ENCODE measurements at regions not wholly inside any gene's neighbourhood (a gene's known extent, or its start where the extent isn't known, plus 50 kb on each side); places are given as distances from the start of the nearest gene placed in this dataset.
"Not testable (repeated sequence)": the region's sequence is repeated elsewhere in the genome, so short reads cannot be mapped to it uniquely, and the experiment has no call there.

GRCh38 chr6:67888546-67888885 is 746.6 kb upstream of the ADGRB3 start:
- no peak for FAIRE-seq

GRCh38 chr6:67887747-67888545 is 747.1 kb upstream of the ADGRB3 start:
- no peak for FAIRE-seq

DNA sequence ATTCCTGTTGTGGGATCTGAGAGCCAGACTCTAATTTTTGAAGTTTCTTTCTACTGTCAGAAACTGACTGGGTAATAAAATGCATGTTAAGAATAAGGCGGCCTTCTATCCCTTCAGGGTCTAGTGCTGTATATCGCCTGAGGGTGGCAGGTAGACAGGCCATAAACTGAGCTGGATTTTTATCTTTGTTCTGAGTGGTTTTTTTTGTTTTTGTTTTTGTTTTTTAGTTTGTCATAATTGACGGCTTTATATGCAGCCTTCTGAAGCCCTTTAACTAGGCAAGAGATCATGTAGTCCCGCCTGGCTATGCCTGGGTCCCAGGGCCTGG is 747.7 kb upstream of the ADGRB3 start:
- FAIRE-seq: no peak

GRCh38 chr6:67886840-67887292 is 748.2 kb upstream of the ADGRB3 start:
- FAIRE-seq: no peak

DNA sequence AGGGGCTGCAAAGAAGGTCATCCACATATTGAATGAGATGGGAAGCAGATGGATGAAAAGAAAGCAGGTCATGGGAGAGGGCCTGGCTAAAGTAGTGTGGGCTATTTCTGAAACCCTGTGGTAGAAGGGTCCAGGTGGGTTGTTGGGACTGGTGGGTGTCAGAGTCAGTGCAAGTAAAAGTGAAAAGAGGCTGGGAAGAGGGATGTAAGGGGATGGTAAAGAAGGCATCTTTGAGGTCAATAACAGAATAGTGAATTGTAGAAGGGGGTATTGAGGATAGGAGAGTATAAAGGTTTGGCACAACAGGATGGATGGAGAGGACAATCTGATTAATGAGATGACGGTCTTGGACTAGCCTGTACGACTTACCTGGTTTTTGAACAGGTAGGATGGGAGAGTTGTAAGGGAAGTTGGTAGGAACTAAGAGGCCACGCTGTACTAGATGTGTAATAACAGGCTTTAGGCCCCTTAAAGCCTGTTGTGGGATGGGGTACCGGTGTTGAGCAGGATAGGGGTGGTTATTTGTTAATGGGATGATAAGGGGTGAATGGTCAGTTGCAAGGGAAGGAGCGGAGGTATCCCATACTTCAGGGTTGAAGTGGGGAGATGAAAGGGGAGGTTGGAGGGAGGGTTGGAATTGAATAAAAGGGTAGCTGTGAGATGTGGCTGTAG is 748.9 kb upstream of the ADGRB3 start:
- no peak for FAIRE-seq

DNA sequence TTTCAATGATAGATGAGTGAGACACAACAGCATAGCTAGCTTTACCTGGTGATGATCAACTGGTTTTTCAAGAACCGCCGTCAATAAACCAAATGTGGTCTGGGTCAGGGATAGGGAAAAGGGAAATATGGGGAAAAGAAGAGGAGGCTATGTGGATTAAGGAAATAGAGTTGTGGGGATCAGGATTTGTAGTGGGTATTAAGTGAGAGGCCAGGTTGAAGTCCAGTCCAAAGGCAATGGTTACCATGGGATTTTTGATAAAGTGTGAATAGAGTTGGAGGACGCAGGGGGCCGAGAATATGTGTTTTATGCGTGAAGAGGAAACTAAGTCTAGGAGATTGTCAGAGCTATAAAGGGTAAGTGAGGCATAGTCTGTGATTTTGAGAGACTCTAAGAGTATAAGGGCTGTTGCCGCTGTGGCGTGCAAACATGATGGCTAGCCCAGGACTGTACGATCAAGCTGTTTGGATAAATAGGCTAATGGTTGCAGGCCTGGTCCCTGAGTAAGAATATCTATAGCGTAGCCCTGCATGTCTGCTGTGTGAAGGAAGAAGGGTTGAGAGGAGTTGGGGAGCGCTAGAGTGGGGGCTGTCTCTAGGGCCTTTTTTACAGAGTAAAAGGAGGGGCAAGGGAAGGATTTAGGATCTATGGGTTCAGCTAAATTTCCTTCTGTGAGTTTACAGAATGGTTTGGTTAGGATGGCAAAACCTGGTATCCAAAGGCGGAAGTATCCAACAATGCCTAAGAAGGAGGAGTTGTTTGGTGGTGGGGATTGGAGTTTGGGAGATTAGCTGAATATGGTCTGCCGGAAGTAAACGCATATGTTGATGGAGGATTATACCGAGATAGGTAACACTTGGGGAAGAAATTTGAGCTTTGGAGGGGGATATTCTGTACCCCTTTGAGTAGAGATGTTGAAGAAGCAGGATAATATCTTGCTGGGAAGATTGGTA is 749.7 kb upstream of the ADGRB3 start:
- no peak for FAIRE-seq

DNA sequence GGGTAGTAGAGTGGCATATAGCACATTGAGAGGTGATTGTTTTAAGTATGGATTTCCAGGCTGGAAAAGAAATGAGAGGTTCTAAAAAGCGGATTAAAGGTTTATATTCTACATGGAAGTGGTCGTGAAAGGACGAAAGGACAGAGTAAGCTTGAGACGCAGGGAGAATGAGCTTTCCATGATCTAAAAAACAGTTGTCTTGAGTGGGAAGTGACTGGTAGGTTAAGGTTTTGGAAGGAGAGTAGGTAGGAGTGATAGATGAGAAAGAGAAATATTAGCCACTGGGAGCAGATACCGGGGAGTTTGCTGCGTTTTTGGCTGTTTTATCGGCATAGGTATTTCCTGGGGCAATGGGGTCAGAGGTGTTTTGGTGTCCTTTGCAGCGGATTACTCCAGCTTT is 750.6 kb upstream of the ADGRB3 start:
- FAIRE-seq: no peak

DNA sequence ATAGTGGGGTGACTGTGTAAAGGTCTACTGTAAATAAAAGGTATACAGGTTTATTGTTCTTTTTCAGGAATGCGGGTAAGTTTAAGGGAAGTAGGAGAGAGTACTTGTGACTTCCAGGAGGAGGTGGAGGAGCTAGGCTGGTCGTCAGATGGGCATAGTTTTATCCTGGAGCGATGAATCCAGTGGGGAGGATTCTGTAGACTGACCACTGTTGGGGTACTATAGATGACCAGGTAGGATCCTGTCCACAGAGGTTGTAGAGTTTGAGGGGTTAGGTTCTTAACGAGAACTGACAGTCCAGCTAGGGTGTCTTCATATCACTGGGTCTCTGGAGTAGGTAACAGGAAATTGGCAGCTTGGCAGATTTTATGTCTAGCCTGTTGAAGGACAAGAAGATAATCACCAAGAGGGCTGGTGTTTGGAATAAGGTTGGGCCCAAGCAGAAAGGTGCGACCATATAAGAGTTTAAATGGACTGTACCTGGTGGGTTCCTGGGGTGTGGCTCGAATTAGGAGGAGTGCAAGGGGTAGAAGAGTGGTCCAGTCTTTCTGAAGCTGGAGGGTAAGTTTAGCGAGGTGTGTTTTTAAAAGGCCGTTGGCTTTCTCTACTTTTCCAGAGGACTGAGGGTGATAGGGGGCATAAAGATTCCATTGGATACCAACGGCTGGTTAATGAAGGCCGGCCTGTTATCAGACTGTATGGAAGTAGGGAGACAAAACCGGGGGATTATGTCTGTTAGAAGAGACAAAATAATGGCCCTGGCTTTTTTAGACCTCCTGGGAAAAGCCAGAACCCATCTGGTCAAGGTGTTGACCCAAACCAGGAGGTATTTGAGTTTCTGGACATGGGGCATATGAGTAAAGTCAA is 751.3 kb upstream of the ADGRB3 start:
- no peak for FAIRE-seq

DNA sequence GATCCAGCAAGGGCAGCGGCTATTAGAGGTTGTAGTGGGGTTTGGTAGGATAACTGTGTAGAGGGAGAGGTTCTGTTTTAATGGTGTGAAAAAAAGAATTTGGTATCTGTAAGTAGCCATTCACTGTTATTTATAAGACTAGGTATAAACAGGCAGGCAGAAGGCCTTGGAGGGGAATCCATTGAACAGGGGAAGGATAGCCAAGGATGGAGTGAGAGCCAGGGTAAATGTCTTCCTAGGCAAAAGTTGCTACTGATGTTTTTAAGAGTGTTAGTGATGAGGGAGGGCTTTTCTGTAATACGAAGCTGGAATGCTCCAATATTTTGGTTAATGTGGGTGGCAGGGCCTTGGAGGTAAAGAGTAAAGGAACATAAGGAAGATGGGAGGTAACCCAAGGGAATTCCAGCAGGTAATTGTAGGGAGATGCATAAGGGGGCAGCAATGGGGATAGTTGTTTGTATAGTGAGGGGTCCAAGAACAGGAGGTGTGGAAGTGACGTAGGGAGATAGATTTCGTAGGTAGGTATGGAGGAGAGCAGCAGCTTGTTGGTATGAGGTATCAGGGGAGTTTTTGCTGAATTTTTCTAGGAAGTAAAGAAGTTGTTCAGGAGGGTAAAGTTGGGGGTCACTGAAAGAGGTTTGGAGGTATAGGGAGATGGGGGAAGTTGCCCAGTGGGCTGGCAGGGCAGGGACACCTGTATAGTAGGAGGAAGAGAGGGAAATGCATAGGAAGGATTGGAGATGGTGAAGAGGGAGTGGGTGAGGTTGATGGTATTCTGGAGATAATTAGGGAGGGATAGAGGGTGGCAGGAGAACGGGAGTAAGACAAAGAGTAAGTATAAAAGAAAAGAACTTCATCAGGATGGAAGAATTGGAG is 752.4 kb upstream of the ADGRB3 start:
- no peak for FAIRE-seq

DNA sequence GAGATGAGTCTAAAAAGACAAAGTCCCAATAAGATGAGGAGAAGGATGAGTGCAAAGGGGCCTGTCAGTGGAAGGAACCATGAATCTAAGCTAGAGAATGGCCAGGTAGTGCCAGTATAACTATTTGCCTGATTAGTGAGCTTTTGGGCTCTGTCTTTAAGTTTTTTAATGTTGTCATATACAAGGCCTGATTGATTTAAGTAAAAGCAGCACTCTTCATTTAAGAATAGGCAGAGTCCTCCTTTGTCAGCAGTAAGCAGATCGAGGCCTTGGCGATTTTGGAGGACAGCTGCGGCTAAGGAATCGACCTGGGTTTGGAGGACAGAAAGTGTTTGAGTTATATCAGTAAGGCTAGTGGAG is 753.4 kb upstream of the ADGRB3 start:
- no peak for FAIRE-seq

GRCh38 chr6:67880939-67881705 is 754.0 kb upstream of the ADGRB3 start:
- FAIRE-seq: no peak

DNA sequence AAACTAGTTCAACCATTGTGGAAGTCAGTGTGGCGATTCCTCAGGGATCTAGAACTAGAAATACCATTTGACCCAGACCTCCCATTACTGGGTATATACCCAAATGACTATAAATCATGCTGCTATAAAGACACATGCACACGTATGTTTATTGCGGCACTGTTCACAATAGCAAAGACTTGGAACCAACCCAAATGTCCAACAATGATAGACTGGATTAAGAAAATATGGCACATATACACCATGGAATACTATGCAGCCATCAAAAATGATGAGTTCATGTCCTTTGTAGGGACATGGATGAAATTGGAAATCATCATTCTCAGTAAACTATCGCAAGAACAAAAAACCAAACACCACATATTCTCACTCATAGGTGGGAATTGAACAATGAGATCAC is 754.7 kb upstream of the ADGRB3 start:
- not testable (repeated sequence) for FAIRE-seq

DNA sequence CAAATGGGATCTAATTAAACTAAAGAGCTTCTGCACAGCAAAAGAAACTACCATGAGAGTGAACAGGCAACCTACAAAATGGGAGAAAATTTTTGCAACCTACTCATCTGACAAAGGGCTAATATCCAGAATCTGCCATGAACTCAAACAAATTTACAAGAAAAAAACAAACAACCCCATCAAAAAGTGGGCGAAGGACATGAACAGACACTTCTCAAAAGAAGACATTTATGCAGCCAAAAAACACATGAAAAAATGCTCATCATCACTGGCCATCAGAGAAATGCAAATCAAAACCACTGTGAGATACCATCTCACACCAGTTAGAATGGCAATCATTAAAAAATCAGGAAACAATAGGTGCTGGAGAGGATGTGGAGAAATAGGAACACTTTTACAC is 755.2 kb upstream of the ADGRB3 start:
- not testable (repeated sequence) for FAIRE-seq

- FAIRE-seq: not testable (repeated sequence)
Measured at GRCh38 chr6:67879105-67879904, 755.8 kb upstream of the ADGRB3 start.

- FAIRE-seq: not testable (repeated sequence)
Measured at GRCh38 chr6:67878216-67878615, 756.9 kb upstream of the ADGRB3 start.

DNA sequence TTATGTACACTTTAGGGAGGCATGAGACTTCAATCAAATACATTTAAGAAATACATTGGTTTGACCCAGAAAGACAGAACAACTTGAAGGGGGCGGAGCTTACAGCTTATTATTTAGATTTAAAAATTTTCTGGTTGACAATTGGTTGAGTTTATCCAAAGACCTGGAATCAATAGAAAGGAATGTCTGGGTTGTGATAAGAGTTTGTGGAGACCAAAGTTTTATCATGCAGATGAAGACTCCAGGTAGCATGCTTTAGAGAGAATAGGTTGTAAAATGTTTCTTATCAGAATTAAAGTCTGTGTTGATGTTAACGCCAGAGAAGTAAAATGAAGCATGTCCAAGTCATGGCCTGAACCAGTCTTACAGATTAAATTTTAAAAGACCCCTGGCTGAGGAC is 757.8 kb upstream of the ADGRB3 start:
- no peak for FAIRE-seq

DNA sequence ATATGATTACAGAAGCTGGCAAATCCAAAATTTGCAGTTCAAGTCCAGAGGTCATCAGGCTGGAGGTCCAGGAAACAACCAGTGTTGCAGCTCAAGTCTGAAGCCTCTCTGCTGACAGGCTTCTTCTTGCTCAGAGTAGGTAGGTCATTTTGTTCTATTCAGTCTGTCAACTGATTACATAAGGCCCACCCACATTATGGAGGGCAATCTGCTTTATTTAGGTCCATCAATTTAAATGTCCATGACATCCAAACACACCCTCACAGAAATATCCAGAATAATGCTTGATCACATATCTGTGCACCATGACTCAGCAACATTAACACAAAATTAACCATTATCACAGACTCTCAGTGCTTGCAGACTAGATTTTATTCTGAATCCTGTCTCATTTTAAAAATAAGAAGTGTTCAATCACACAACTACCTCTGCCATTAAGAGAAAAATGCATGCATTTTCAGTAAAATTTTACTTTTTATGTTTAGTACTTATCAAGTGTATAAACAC is 759.2 kb upstream of the ADGRB3 start:
- no peak for FAIRE-seq

- FAIRE-seq: no peak
Measured at GRCh38 chr6:67870321-67870720, 764.8 kb upstream of the ADGRB3 start.

GRCh38 chr6:67863346-67863745 is 771.7 kb upstream of the ADGRB3 start:
- FAIRE-seq: no peak

DNA sequence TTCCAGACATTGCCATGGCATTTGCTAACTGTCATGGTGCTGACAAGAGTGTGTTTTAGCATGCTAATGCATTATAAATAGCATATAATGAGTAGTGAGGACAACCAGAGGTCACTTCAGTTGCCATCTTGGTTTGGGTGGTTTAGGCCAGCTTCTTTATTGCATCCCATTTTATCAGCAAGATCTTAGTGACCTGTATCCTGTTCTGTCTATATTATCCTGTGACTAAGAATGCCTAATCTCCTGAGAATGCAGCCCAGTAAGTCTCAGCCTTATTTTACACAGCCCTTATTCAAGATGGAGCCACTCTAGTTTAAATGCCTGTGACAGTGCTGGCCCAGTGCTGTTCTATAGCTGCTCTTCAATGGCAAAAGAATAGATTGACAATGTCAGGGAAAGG is 781.0 kb upstream of the ADGRB3 start:
- FAIRE-seq: no peak
